ENCODE measurements at regions not wholly inside any gene's neighbourhood (a gene's known extent, or its start where the extent isn't known, plus 50 kb on each side); places are given as distances from the start of the nearest gene placed in this dataset.

DNA sequence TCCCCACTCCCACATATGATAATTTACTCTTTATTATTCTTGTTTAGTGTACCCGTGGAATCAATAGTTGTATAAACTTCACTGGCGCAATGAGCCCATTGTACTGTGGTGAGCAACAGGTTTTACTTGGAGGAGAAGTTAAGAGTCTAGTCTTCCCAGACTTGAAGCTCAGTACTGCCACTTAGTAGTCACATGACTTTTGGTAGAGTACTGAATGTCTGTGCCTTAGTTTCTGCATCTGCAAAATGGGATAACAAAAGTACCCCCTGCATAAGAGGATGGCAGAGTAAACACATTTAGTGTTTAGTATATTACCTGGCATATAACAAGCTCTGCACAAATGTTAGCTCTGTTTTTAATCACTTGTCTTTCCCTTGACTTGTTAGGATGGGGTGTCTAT, 375.5 kb downstream of the VRK1 start:
- WGBS: 90% methylated on average over 2 of the region's 2 CpGs
- intact Hi-C loops (cut with DNase I): no loop called here
- ATAC-seq: no peak
- no peaks in the 10 kb centered on the region for H3K9me3 ChIP-seq (ENCODE audit: control insufficient read depth, low read length)
- DNase-seq: no peak
- H3K27me3 ChIP-seq (ENCODE audit: control insufficient read depth, insufficient read depth): no peaks in the 10 kb centered on the region
- H3K27ac ChIP-seq (ENCODE audit: low read length): no peak overlapping the region
- H3K4me3 ChIP-seq (ENCODE audit: low read length): no peak overlapping the region
- H3K4me1 ChIP-seq (ENCODE audit: control insufficient read depth, insufficient read depth, low read length): no peaks in the 10 kb centered on the region

DNA sequence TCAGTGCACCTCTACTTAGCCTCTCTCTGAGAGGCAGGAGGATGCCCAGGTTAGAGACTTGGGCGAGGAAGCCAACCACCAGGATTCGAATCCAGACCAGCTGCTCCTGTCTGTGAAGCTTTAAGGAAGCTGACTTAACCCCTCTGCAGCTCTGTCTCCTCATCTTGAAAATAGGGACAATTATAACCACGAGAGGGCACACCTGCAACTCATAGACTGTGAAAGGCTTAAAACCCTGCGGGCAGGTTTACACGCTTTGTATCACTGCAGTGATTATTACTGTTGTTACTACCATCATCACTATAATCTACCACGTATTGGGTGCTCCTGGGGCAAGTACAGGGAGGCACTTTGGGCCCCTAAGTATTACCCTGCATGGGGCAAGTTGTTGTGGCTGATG, 379.8 kb downstream of the VRK1 start:
- WGBS: 59% methylated on average over 6 of the region's 6 CpGs
- H3K4me3 ChIP-seq (ENCODE audit: low read length): no peak overlapping the region
- DNase-seq (no peak), ATAC-seq (no peak)
- intact Hi-C loops (cut with DNase I): no loop called here
- no peaks in the 10 kb centered on the region for H3K27me3 ChIP-seq (ENCODE audit: control insufficient read depth, insufficient read depth)
- no peaks in the 10 kb centered on the region for H3K9me3 ChIP-seq (ENCODE audit: control insufficient read depth, low read length)
- no peaks in the 10 kb centered on the region for H3K4me1 ChIP-seq (ENCODE audit: control insufficient read depth, insufficient read depth, low read length)
- no peak overlapping the region for H3K27ac ChIP-seq (ENCODE audit: low read length)

DNA sequence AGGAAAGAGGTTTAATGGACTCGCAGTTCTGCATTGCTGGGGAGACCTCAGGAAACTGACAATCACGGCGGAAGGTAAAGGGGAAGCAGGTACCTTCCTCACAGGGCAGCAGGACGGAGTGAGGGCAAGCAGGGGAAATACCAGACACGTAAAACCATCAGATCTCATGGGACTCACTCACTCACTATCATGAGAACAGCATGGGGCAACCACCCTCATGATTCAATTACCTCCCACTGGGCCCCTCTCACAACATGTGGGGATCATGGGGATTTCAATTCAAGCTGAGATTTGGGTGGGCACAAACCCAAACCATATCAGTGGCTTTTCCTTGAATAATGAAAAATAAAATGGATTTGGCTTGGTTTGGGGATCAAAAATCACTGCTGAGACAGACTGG, 380.5 kb downstream of the VRK1 start:
- intact Hi-C loops (cut with DNase I): no loop called here
- Histone ChIP-seq H3K27me3 (ENCODE audit: control insufficient read depth, insufficient read depth) (no peaks in the 10 kb centered on the region), H3K27ac (ENCODE audit: low read length) (no peak overlapping the region), H3K4me1 (ENCODE audit: control insufficient read depth, insufficient read depth, low read length) (no peaks in the 10 kb centered on the region), H3K9me3 (ENCODE audit: control insufficient read depth, low read length) (no peaks in the 10 kb centered on the region), H3K4me3 (ENCODE audit: low read length) (no peak overlapping the region)
- ATAC-seq: no peak
- 57% methylated on average over 5 of the region's 5 CpGs for WGBS
- no peak for DNase-seq

DNA sequence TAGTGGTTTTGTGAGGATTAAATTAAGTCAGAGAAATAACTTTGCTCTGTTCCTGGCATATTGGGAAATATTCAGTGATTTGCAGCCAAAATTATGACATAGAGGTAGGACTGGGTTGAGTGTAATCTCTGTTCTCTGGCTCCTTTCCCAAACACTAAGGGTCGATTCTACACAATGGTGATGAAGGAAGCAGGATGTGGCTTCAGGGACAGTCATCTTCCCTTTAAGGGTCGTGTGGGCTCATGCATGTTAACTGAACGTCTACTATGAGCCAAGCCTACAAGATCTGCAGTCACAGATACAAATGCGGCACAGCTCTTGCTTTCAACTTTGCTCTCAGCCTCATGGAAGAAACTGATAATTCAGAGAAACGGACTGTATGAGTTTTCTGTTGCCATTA, 381.6 kb downstream of the VRK1 start:
- DNase-seq (no peak), ATAC-seq (no peak)
- no peaks in the 10 kb centered on the region for H3K27me3 ChIP-seq (ENCODE audit: control insufficient read depth, insufficient read depth)
- no peaks in the 10 kb centered on the region for H3K9me3 ChIP-seq (ENCODE audit: control insufficient read depth, low read length)
- no peaks in the 10 kb centered on the region for H3K4me1 ChIP-seq (ENCODE audit: control insufficient read depth, insufficient read depth, low read length)
- no peak overlapping the region for H3K4me3 ChIP-seq (ENCODE audit: low read length)
- no peak overlapping the region for H3K27ac ChIP-seq (ENCODE audit: low read length)
- whole genome bisulfite sequencing: 45% methylated on average over 5 of the region's 5 CpGs
- intact Hi-C loops (cut with DNase I): no loop called here

DNA sequence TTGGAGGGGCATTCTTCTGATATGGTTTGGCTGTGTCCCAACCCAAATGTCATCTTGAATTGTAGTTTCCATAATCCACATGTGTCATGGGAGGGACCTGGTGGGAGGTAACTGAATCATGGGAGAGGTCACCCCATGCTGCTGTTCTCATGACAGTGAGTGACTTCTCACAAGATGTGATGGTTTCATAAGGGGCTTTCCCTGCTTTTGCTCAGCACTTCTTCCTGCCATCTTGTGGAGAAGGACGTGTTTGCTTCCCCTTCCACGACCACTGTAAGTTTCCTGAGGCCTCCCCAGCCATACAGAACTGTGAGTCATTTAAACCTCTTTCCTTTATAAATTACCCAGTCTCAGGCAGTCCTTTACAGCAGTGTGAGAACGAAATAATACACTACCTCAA, 382.4 kb downstream of the VRK1 start:
- WGBS: 52% methylated on average over 3 of the region's 3 CpGs

DNA sequence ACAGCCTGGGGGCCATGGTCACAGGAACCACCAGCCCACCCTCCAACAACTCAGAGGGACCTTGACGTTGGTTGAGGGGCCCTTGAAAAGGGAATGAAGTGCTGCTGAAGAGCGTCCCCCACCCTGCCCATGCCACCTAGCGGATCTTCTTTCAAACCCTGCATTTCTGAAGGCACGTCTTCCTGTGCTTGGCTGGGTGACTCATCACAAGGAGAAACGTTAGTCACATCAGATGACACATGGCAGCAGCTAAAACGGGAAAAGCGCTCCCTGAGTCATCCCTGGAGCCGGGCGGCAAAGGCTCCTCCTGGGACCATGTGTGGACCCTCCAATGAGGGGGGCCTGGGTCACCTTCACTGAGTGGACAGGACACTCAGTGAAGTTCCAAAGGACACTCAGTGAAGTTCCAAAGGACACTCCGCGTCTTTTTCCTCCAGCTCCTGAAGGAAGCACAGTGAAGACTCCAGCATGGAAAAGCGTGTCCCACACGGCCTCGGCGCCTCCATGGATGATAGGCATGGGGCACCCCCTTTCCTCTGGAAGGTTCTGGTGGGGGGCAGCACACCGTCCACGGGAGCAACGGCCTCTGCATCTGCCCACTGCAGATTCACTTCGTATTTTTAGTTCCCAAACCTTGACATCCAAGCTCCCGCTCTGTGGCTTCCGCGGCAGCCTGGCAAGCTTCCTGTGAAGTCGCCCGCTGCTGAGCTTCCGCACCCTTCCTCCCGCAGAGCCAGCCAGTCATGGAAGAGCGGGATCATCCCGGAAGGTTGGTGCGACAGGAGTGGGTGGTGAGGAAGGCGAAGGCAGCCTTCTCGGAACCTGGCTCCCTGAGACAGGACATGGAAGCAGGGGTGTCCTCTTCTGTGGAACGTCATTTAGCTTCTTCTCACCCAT, 383.4 kb downstream of the VRK1 start:
- no peak overlapping the region for H3K27ac ChIP-seq (ENCODE audit: low read length)
- no peaks in the 10 kb centered on the region for H3K9me3 ChIP-seq (ENCODE audit: control insufficient read depth, low read length)
- H3K4me3 ChIP-seq (ENCODE audit: low read length): no peak overlapping the region
- intact Hi-C loops (cut with DNase I): no loop called here
- ATAC-seq: no peak
- 88% methylated on average over 32 of the region's 32 CpGs for WGBS
- no peak for DNase-seq
- H3K27me3 ChIP-seq (ENCODE audit: control insufficient read depth, insufficient read depth): no peaks in the 10 kb centered on the region
- H3K4me1 ChIP-seq (ENCODE audit: control insufficient read depth, insufficient read depth, low read length): no peaks in the 10 kb centered on the region

More for the DNA sequence above, 382.4 kb downstream of the VRK1 start:
- intact Hi-C loops (cut with DNase I): no loop called here
- Histone ChIP-seq H3K4me1 (ENCODE audit: control insufficient read depth, insufficient read depth, low read length) (no peaks in the 10 kb centered on the region), H3K4me3 (ENCODE audit: low read length) (no peak overlapping the region), H3K27ac (ENCODE audit: low read length) (no peak overlapping the region), H3K9me3 (ENCODE audit: control insufficient read depth, low read length) (no peaks in the 10 kb centered on the region), H3K27me3 (ENCODE audit: control insufficient read depth, insufficient read depth) (no peaks in the 10 kb centered on the region)
- DNase-seq: no peak
- ATAC-seq: no peak

DNA sequence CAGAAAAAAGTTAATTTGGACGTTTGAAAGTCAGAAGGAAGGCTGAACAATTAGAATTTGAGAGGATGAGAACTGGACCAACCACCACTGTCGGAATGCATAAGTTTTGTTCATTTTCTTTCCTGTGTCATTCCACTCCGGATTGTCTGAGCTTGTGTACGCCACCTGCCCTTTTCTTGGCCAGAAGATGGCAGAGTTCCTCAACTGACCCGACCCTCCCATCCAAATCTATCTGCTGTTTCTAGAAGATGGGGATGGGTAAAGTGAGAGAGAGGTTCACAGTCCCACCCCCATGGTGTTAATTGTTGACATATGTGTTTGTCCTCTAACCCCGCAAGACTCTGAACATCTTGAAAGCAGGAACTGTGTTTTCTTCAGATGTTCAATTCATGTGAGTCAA, 388.0 kb downstream of the VRK1 start:
- no peak for DNase-seq
- no peak for ATAC-seq
- intact Hi-C loops (cut with DNase I): no loop called here
- Histone ChIP-seq H3K27ac (ENCODE audit: low read length) (no peak overlapping the region), H3K27me3 (ENCODE audit: control insufficient read depth, insufficient read depth) (no peaks in the 10 kb centered on the region), H3K4me1 (ENCODE audit: control insufficient read depth, insufficient read depth, low read length) (no peaks in the 10 kb centered on the region), H3K4me3 (ENCODE audit: low read length) (no peak overlapping the region), H3K9me3 (ENCODE audit: control insufficient read depth, low read length) (no peaks in the 10 kb centered on the region)
- 23% methylated on average over 6 of the region's 6 CpGs for WGBS

DNA sequence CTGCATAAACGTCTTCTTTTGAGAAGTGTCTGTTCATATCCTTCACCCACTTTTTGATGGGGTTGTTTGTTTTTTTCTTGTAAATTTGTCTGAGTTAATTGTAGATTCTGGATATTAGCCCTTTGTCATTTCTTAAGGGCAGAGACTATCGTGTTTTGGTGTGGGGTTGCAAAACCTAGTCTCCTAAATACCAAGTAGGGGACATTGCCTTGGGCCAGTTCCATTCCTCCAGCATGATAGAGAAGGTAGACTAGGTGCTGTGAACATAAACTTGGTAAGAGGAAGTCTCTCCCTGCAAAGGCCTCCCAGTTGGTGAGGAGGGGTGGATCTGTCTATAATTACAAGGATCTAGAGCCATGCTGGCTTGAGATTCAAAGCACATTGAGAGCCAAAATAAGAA, 390.7 kb downstream of the VRK1 start:
- no peak for ATAC-seq
- intact Hi-C loops (cut with DNase I): no loop called here
- no peak overlapping the region for H3K27ac ChIP-seq (ENCODE audit: low read length)
- no peaks in the 10 kb centered on the region for H3K27me3 ChIP-seq (ENCODE audit: control insufficient read depth, insufficient read depth)
- H3K4me1 ChIP-seq (ENCODE audit: control insufficient read depth, insufficient read depth, low read length): no peaks in the 10 kb centered on the region
- H3K9me3 ChIP-seq (ENCODE audit: control insufficient read depth, low read length): no peaks in the 10 kb centered on the region
- 66% methylated on average over 2 of the region's 2 CpGs for WGBS
- no peak overlapping the region for H3K4me3 ChIP-seq (ENCODE audit: low read length)
- DNase-seq: no peak

DNA sequence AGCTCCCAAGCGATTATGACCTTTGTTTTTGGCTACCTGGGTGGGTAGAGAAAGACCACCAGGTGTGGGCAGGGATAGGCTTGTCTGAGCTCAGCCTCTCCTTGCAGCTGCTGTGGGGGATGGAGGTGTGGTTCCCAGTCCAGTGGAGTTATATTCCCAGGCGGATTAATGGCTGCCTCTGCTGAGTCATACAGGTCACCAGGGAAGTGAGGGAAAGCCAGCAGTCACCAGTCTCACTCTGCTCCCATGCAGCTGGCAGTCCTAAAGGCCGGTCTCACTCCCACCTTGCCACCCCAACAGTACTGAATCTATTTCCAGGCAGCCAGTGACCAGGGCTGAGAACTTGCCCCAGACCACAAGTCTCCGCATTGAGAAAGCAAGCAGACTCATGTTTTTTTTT, 399.2 kb downstream of the VRK1 start:
- H3K27me3 ChIP-seq (ENCODE audit: control insufficient read depth, insufficient read depth): no peaks in the 10 kb centered on the region
- H3K27ac ChIP-seq (ENCODE audit: low read length): no peak overlapping the region
- DNase-seq (no peak), ATAC-seq (no peak)
- WGBS: 90% methylated on average over 4 of the region's 4 CpGs
- H3K4me1 ChIP-seq (ENCODE audit: control insufficient read depth, insufficient read depth, low read length): no peaks in the 10 kb centered on the region
- intact Hi-C loops (cut with DNase I): no loop called here
- no peak overlapping the region for H3K4me3 ChIP-seq (ENCODE audit: low read length)
- no peaks in the 10 kb centered on the region for H3K9me3 ChIP-seq (ENCODE audit: control insufficient read depth, low read length)

DNA sequence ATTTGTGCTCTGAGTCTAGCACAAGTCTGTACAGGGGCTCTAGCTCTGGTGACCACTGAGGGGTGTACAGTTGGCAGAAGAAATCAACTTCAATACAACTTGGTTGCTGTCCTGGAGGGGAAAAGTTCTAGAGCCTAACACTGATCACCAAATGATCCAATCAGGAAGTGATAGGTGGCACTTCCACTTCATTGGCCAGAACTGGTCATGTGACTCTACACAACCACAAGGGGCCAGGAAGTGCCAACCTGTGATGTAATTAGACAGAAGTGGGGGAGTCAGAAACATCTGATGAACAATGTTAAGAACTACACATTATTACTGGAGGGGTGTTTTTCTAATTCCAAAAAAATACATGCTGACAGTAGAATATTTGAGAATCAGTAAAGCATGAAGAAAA, 401.6 kb downstream of the VRK1 start:
- Histone ChIP-seq H3K4me1 (ENCODE audit: control insufficient read depth, insufficient read depth, low read length) (no peaks in the 10 kb centered on the region), H3K4me3 (ENCODE audit: low read length) (no peak overlapping the region), H3K9me3 (ENCODE audit: control insufficient read depth, low read length) (no peaks in the 10 kb centered on the region), H3K27me3 (ENCODE audit: control insufficient read depth, insufficient read depth) (no peaks in the 10 kb centered on the region), H3K27ac (ENCODE audit: low read length) (no peak overlapping the region)
- ATAC-seq (no peak), DNase-seq (no peak)
- intact Hi-C loops (cut with DNase I): no loop called here

DNA sequence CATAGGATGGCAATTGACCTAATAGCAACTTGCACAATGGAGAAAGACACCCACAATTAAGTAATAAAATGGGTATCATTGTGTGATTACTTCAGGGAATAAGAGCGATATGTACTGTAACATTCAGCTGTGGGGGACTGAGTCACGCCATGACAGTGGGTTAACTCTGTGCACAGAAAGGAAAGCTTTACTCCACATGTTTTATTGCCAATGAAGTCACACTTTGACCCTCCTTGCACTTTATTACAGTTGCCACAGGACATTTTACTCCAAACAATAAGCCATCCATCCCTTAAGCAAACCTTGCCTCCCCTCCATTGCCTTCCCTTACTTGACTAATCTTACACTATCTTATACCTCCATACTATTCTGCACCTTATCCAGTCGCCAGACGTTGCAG, 403.1 kb downstream of the VRK1 start:
- intact Hi-C loops (cut with DNase I): no loop called here
- no peak overlapping the region for H3K4me3 ChIP-seq (ENCODE audit: low read length)
- no peaks in the 10 kb centered on the region for H3K27me3 ChIP-seq (ENCODE audit: control insufficient read depth, insufficient read depth)
- no peak for ATAC-seq
- no peak for DNase-seq
- 82% methylated on average over 4 of the region's 4 CpGs for WGBS
- H3K9me3 ChIP-seq (ENCODE audit: control insufficient read depth, low read length): no peaks in the 10 kb centered on the region
- H3K27ac ChIP-seq (ENCODE audit: low read length): no peak overlapping the region
- H3K4me1 ChIP-seq (ENCODE audit: control insufficient read depth, insufficient read depth, low read length): no peaks in the 10 kb centered on the region

DNA sequence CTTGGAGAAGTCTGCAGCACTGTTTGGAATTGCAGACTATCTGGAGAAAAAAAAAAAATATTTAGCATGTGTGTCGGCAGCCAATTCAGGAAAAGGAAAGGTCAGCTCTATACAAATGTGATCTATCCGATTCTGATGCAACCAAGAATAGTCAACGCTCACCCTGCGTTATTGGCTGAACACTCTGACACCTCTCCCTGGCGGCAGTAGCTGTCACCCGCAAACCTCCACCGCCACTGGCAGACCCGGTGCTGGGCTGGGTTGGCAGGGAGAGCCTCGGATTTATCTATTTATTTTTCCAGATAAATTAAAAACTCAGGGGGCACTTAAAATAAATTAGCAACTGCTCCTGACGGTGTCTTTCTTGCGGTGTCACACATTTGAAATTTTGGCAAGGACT, 409.7 kb downstream of the VRK1 start:
- 63% methylated on average over 11 of the region's 11 CpGs for WGBS
- no peak overlapping the region for H3K4me3 ChIP-seq (ENCODE audit: low read length)
- no peak for DNase-seq
- H3K4me1 ChIP-seq (ENCODE audit: control insufficient read depth, insufficient read depth, low read length): no peaks in the 10 kb centered on the region
- no peak for ATAC-seq
- H3K27ac ChIP-seq (ENCODE audit: low read length): no peak overlapping the region
- no peaks in the 10 kb centered on the region for H3K27me3 ChIP-seq (ENCODE audit: control insufficient read depth, insufficient read depth)
- H3K9me3 ChIP-seq (ENCODE audit: control insufficient read depth, low read length): no peaks in the 10 kb centered on the region
- intact Hi-C loops (cut with DNase I): no loop called here
